NK-92 treated with Interleukin-12 subunit alpha and Interleukin-12 subunit beta, amount 100 ng/mL, for 24 hours (cell line): ENCODE measurements at regions not wholly inside any gene's neighbourhood (a gene's known extent, or its start where the extent isn't known, plus 50 kb on each side); places are given as distances from the start of the nearest gene placed in this dataset.
A peak's percentile ranks its signal among the peaks of the same experiment; 100 is the strongest.

Experiments used
- DNase-seq: peaks from one replicate; lab custom pipeline; 2025; lab: John Stamatoyannopoulos, UW

GRCh38 chr2:64283641-64284361, 139.6 kb upstream of the PELI1 start:
- no peak for DNase-seq

GRCh38 chr2:64284751-64285150, 140.5 kb upstream of the PELI1 start:
- no peak for DNase-seq

- no peak for DNase-seq
Measured at GRCh38 chr2:64287202-64287740, 143.1 kb upstream of the PELI1 start.

GRCh38 chr2:64288321-64289193, 144.3 kb upstream of the PELI1 start:
- no peak for DNase-seq

GRCh38 chr2:64289251-64289650, 145.0 kb upstream of the PELI1 start:
- no peak for DNase-seq

GRCh38 chr2:64289737-64290136, 145.5 kb upstream of the PELI1 start:
- no peak for DNase-seq

- no peak for DNase-seq
Measured at GRCh38 chr2:64291181-64291580, 147.0 kb upstream of the PELI1 start.

GRCh38 chr2:64295326-64296139, 151.3 kb upstream of the PELI1 start:
- DNase-seq = peak; percentile 23

- peak; percentile 4 for DNase-seq
Measured at GRCh38 chr2:64296140-64296480, 151.9 kb upstream of the PELI1 start.

GRCh38 chr2:64296695-64297346, 152.6 kb upstream of the PELI1 start:
- no peak for DNase-seq

- DNase-seq = peak; percentile 3
Measured at GRCh38 chr2:64298161-64298560, 153.9 kb upstream of the PELI1 start.

GRCh38 chr2:64300066-64300465, 153.9 kb upstream of the LGALSL start:
- no peak for DNase-seq

GRCh38 chr2:64303250-64303649, 150.7 kb upstream of the LGALSL start:
- DNase-seq = no peak

GRCh38 chr2:64307421-64307820, 146.5 kb upstream of the LGALSL start:
- DNase-seq = no peak

- DNase-seq = no peak
Measured at GRCh38 chr2:64311191-64311910, 142.6 kb upstream of the LGALSL start.

- no peak for DNase-seq
Measured at GRCh38 chr2:64311948-64312621, 141.9 kb upstream of the LGALSL start.

- no peak for DNase-seq
Measured at GRCh38 chr2:64312622-64313397, 141.2 kb upstream of the LGALSL start.

- no peak for DNase-seq
Measured at GRCh38 chr2:64313398-64313723, 140.6 kb upstream of the LGALSL start.

GRCh38 chr2:64315291-64315960, 138.5 kb upstream of the LGALSL start:
- no peak for DNase-seq
